NCI-H2171 (cell line): ENCODE measurements at regions not wholly inside any gene's neighbourhood (a gene's known extent, or its start where the extent isn't known, plus 50 kb on each side); places are given as distances from the start of the nearest gene placed in this dataset.

ENCODE experiments used
- DNase-seq: peaks from one replicate; lab custom pipeline; 2025; lab: John Stamatoyannopoulos, UW

DNA sequence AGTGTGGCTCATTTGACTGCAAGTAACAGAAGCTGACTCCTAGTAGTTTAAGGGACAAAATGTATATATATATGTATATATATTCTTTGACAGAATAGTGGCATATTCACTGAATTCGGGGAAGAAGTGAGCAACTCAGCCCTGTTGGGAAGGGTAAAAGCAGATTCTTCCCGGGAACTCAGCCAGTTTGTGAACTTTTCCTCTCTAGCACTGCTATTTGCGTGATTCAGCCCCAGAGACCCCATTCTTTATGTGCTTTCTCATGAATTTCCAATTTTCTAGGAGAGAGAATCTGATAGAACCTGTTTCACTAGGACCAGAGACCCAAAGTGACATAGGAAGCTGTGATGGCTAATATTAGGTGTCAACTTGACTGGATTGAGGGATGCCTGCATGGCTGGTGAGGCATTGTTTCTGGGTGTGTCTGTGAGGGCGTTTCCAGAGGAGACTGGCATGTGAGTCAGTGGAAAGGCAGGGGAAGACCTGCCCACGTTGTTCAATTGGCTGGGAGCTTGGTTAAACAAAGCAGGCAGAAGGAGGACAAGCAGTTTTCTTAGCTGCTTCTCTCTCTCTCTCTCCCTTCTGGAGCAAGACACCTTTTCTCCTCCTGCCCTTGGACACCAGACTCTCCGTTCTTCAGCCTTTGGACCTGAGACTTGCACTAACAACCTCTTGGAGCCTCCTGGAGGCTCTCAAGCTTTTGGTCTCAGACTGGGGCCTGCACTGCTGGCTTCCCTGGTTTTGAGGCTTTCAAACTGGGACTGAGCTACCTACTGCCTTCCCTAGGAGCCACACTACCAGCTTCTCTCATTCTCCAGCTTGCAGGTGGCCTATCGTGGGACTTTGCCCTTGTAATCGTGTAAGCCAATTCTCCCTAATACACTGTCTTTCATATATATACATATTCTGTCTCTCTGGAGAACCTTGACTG, 93.4 kb upstream of the KCNK1 start:
- no peak for DNase-seq

DNA sequence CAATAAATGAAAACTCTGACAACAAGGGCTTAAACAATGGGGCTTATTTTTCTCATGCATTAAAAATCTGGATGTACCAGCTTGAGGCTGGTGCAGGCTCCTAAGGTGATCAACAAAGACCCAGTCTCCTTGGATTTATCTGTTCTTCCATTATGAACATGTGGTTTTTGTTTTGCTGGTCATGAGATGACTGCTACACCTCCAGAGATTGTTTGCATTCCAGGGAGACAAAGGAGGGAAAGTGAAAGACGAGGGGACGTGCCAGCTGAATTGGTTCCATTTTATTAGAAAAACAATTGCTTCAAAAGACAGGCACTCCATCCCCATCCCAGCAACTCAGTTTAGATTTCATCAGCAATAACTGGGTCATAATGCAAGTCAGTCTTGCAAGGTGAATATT, 90.9 kb upstream of the KCNK1 start:
- DNase-seq, result no peak

DNA sequence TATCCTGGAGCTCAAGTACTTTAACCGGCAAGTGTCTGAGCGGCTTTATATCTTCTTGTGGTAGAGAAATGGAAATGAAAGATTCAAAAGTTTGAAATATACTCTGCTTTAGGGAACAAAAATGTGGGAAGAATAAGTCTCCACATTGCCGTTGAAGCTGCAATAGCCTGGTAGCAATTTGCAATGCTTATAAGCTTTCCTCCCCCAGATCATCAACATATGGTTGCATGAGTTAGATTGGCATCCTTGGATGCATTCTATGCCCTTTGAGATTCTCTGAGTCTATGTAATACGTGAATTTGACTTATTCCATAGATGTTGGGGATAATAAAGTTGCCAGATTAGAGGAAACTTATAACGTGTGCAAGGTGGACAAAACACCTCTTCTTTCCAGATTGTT, 86.1 kb upstream of the KCNK1 start:
- no peak for DNase-seq

DNA sequence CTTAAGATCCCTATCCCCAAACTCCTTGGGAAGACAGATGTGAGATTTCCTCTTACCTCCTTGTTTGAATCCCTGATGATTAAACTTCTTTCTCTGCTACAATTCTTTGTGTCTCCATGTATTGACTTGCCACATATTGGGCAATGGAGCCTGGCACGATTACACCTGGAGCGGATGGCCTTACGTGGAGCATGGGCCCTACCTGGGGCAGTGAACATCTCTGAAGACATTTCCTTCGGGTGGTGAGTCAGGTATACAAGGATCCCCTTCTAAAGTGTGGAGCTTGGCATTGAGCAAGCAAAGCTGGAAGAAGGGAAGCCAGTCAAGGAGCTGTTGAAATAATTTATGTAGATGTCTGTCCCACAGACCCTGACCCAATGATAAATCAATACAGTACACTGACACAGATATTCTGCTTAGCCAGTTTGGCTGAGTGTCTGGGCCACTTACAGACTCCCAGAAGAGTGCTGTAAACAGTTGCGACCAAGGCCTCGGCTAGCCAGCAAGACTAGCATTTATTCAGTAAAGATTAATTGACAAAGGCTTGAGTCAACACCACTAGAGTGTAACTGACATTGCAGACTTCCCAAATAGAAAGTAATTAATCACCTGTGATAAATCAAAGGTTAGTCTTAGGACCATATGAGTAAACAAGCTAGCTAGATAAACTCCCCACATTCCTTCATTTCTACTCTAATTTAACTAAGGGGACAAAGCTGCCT, 83.1 kb upstream of the KCNK1 start:
- DNase-seq, result no peak

DNA sequence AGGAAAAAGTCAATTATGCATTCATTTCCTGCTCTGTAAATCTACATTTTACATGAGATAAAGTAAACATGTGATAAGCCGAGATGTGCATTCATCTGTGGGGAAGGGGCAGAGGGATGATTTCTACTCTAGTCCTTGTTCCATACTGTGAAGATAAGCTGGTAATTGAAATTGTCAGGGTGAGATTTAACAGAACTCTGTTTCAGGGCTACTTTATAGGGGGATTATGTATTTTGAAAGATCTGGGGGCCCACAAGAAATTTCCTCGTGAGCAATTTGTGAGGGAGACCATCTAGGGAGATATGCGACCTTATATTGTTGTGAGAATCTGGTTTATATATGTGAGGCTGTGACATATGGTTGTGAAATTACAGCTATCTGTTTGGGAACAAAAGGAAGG, 73.1 kb upstream of the KCNK1 start:
- DNase-seq, result no peak

DNA sequence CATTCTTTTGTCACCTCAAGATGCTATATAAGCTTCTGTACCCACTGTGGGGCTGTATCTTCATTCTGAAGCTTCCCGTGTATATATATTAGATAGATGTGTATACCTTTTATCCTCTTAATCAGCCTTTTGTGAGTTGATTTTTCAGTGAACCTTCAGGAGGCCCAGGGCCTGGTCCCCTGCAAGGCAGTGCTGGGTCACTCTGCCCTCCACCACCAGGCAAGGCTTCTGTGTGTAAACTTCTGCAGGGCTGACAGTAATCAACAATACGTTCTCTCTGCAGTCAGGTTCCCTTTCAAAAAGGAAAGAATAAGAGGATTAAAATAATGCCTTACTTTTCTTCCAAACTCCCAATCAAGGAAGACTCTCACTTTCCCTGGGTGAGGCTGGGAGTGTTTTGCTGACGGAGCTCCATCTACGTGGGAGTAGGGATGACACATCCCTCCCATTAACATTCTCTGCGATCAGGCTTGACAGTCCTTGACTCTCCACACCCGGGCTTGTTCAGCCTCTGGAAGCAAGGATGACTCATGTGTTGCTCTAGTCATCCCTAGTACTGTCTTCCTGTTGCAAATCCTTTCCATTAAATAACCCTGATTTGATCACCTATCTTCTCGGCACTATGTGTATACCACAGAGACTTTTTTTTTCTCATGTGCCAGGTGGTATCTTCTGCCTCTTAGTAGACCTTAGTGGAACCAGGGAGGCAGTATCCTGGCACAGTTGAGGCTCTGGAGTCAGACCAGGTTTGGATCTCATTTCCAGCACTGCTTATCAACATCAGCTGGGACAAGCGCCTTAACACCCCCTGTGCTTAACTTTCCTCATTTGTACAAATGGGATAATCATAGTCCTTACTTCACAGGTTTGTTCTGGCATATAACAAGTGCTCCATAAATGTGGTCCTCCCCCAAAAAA, 70.3 kb upstream of the KCNK1 start:
- no peak for DNase-seq

DNA sequence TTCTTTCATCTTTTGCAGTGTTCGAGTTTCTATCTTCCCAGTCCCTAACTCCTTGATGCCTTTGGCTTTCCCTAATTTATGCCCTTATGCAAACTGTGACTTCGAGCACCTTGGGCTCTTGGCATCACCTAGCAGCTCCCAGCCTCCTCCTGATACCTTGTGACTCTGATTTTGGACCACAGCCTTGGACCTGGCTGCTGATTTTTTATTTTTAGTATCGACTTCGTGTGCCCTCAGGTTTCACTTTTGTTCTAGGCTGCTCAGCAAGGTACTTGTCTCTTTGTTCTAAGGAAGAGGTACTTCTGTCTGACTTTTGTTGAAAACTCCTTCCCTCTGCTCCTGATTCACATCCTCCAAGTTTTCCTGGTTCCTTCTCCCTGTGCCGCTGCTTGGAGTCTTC, 69.6 kb upstream of the KCNK1 start:
- DNase-seq, result no peak

DNA sequence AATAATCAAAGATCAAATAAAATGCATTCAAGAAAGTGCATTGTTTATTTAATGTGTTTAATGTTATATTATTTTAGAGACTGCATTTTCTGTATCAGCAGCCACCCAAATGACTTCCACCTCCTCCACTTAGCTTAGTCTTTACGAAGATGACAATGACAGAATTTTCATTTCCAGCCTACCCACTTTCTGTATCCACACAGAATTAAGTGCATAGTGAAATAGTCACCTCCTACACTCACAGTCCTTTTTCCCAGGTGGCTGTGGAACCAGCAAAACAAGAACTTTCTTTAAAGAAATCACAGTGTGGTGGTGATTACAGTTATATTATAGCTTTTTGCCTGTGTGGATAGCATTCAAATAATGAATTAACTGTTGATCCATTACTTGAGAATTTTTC, 66.2 kb upstream of the KCNK1 start:
- DNase-seq, result no peak

DNA sequence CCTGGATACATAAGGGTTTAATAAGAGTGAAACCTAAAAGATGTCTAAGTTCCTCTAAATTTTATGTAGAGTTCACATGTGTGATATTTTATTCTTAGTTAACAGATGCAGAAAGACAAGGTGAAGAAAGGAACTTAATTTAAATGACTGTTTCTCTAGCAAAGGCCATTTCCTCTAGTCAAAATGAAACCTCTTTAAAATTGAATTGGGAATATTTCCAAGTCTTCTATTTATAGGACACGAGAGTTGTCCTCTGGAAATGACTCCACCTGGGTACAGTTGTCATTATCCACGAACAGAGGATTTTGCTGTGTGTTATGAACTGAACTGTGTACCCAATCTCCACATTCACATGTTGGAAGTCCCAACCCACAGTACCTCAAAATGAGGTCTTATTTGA, 64.5 kb upstream of the KCNK1 start:
- DNase-seq, result no peak

DNA sequence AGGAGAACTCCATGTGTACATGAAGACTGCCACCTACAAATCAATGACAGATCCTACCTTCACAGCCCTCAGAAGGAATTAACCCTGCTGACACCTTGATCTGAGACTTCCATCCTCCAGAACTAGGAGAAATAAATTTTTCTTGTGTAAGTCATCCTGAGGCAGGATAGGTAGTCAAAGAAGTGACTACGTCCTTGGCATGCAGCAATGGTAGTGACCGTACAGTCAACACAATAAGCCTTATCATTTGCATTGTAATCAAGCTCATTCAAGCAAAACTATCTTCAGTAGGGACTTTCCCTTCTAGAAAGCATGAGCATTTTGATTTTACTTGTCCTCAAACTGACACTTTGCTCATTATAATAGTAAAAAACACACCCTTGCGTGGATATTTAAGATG, 64.0 kb upstream of the KCNK1 start:
- DNase-seq, result no peak

DNA sequence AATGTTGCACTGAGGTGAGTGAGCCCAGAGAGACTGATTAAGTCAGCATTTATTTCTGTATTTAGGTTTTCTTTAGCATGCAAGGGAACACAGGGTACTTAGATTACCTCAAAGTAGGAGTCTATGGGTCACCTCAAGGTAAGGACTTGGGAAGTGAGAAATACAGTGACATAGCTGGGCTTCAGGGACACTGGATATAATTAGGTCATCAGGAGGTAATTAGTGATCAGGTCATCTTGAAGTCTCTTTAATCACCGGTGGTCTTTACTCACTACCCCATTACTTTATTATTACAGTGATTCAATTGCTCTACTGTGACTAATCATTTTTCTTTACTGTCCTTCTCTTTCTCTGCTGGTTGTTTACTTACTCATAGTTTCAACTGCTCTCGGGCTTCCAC, 59.9 kb upstream of the KCNK1 start:
- DNase-seq, result no peak

DNA sequence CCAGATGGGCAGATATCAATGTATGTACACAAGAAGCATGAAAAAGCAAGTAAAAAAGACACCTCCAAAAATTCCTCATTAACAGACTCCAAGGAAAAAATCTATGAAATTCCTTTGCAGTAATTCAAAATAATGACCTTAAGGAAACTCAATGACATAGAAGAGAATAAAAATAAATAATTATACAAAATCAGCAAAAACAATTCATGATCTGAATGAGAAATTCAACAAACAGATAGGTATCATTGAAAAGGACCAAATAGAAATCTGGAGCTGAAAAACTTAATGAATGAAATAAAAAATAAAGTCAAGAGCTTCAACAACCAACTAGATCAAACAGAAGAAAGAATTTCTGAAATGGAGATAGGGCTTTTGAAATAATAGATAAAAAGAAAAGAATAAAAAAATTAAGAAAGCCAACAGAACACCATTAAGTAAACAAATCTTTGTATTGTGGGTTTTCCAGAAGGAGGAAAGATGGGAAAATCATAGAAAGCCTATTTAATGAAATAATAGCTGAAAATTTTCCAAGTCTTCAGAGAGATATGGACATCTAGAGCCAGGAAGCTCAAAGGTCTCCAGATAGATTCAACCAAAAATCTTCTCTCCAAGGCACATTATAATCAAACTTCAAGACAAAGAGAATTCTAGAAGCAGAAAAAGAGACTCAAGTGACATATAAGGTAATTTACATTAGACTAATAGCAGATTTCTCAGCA, 52.0 kb upstream of the KCNK1 start:
- DNase-seq, result no peak
